Kidney (tissue), 13 donors: ENCODE measurements at regions not wholly inside any gene's neighbourhood (a gene's known extent, or its start where the extent isn't known, plus 50 kb on each side); places are given as distances from the start of the nearest gene placed in this dataset.
A peak's percentile ranks its signal among the peaks of the same experiment; 100 is the strongest.

Source experiments
- DNase-seq, 5 donors: peaks; one replicate each; pipeline ENCODE4 v3.0.0-alpha.2; 2013 to 2020
- FAIRE-seq: peaks from 2 replicates; lab custom pipeline; 2012; peaks lifted over from hg19 to GRCh38; lab: Jason Lieb, UNC
- H3K27ac ChIP-seq, 2 donors: one replicate each; pipeline ENCODE4 v1.7.0; 2013; ENCODE audit warnings: low read depth in 2 of 2, low read length in 2 of 2, inconsistent platforms in 1 of 2
- H3K27me3 ChIP-seq: one replicate; pipeline ENCODE4 v1.7.1; 2013; ENCODE audit warnings: low read length, inconsistent platforms; ENCODE audit not compliant: control insufficient read depth, insufficient read depth
- H3K36me3 ChIP-seq, 3 donors: one replicate each; pipeline versions ENCODE4 v1.7.0 to v1.7.1; 2013; ENCODE audit warnings: low read length in 3 of 3, control low read depth in 1 of 3, inconsistent platforms in 1 of 3; ENCODE audit not compliant: insufficient read depth in 3 of 3, control insufficient read depth in 2 of 3
- H3K4me1 ChIP-seq, 3 donors: one replicate each; pipeline versions ENCODE4 v1.7.0 to v1.7.1; 2013; ENCODE audit warnings: low read length in 3 of 3, inconsistent platforms in 1 of 3, low read depth in 1 of 3; ENCODE audit not compliant: control insufficient read depth in 2 of 3, insufficient read depth in 2 of 3
- H3K4me3 ChIP-seq, 3 donors: one replicate each; pipeline versions ENCODE4 v1.7.0 to v1.8.1; 2013; ENCODE audit warnings: low read length in 3 of 3, control low read depth in 1 of 3, inconsistent platforms in 1 of 3
- H3K9ac ChIP-seq, 3 donors: one replicate each; pipeline versions ENCODE4 v1.7.0 to v1.7.1; 2013; ENCODE audit warnings: low read length in 3 of 3, control low read depth in 1 of 3, inconsistent platforms in 1 of 3
- H3K9me3 ChIP-seq, 3 donors: one replicate each; pipeline versions ENCODE4 v1.7.0 to v1.7.1; 2013; ENCODE audit warnings: low read length in 3 of 3, control low read depth in 1 of 3, inconsistent platforms in 1 of 3; ENCODE audit not compliant: control insufficient read depth in 2 of 3, insufficient read depth in 1 of 3
- CTCF ChIP-seq: IDR thresholded peaks from 3 replicates; pipeline ENCODE4 v1.5.1; 2012; ENCODE audit warnings: mild to moderate bottlenecking, moderate library complexity, borderline replicate concordance; ENCODE audit not compliant: insufficient read depth; ENCODE audit errors: extremely low read depth
- intact Hi-C: fragments of 100-400 bp; cut with DNase I; formaldehyde crosslinking; loops from one replicate; pipeline ENCODE4 v1.11.1; 2022
- donor health status: control.
- donor health status: control.
- donor health status: control.
- donor health status: control.
- donor health status: control.
- donor health status: DM: yes; HTN: yes; CAD: no.
- donor health status: Normal renal cell carcinoma (clear cell type).

- Histone ChIP-seq H3K27ac (no peak overlapping the region), H3K4me1 (no peaks in the 10 kb centered on the region), H3K4me3 (no peak overlapping the region), H3K9ac (no peak overlapping the region), H3K36me3 (no peaks in the 10 kb centered on the region), H3K9me3 (no peaks in the 10 kb centered on the region), H3K27me3 (peaks cover 19% of the 10 kb centered on the region)
- intact Hi-C loops = no loop called here
- TF ChIP-seq CTCF = no peak
- FAIRE-seq (no peak), DNase-seq (peak in 1 of 5 donors; percentile 27)
These were observed 78.1 kb upstream of the GPM6B start for GRCh38 chrX:13894888-13895565.

GRCh38 chrX:13893826-13894225 is 76.9 kb upstream of the GPM6B start:
- no peaks in the 10 kb centered on the region for H3K36me3 ChIP-seq
- no peak overlapping the region for H3K9ac ChIP-seq
- H3K4me1 ChIP-seq = no peaks in the 10 kb centered on the region
- no peak overlapping the region for H3K4me3 ChIP-seq
- FAIRE-seq (no peak), DNase-seq (no peak)
- H3K27me3 ChIP-seq = peaks cover 16% of the 10 kb centered on the region
- intact Hi-C loops = no loop called here
- H3K9me3 ChIP-seq = no peaks in the 10 kb centered on the region
- no peak for TF ChIP-seq CTCF
- H3K27ac ChIP-seq = no peak overlapping the region

- Histone ChIP-seq H3K4me3 (no peak overlapping the region), H3K27me3 (peaks cover 16% of the 10 kb centered on the region), H3K9ac (no peak overlapping the region), H3K4me1 (no peaks in the 10 kb centered on the region), H3K36me3 (no peaks in the 10 kb centered on the region), H3K9me3 (no peaks in the 10 kb centered on the region), H3K27ac (no peak overlapping the region)
- TF ChIP-seq CTCF = no peak
- DNase-seq = no peak
- FAIRE-seq = no peak
- intact Hi-C loops = no loop called here
These were observed 76.0 kb upstream of the GPM6B start for GRCh38 chrX:13892856-13893255.
